Hematopoietic multipotent progenitor cell treated with erythropoietin and hydrocortisone succinate and interleukin-3 and kit ligand, for 4 days (in vitro differentiated cells): ENCODE measurements at regions not wholly inside any gene's neighbourhood (a gene's known extent, or its start where the extent isn't known, plus 50 kb on each side); places are given as distances from the start of the nearest gene placed in this dataset.
A peak's percentile ranks its signal among the peaks of the same experiment; 100 is the strongest.

Source experiments
- DNase-seq: peaks from one replicate; pipeline ENCODE4 v3.0.0-alpha.2; 2015

DNA sequence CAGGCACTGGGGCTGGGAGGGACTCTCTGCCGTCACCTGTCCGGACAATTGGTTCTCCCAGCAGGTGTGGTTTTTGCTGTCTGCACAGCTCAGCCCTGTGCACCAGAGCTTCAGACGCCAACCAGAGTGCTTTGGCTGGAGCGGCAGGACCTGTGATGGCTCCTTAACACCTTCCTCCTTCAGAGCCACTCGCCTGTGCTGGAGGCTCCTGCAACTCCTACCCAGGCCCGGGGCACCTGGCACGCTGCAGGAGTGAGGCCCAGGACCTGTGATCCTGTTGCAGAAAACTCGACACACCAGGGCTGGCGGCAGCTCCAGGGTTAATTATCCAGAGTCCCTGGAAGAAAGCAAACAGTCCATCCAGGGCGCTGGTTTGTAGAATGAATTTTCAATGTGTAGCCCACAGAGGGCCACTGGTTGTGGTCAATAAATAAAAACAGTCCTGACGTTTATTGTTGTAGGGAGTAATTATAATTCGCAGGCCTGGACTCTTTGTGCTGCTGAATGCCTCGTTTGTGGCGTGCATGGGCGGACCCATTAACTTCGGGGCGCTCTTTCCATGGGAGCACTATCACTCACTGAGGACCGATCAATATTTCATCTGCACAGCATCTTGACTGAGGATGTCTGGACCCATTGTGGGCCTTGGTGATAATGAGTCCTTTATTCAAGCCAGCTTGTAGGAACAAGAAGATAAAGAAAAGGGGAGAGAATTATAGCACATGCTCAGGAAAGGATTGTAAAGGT is 339.7 kb upstream of the IRX4 start:
- DNase-seq: no peak

DNA sequence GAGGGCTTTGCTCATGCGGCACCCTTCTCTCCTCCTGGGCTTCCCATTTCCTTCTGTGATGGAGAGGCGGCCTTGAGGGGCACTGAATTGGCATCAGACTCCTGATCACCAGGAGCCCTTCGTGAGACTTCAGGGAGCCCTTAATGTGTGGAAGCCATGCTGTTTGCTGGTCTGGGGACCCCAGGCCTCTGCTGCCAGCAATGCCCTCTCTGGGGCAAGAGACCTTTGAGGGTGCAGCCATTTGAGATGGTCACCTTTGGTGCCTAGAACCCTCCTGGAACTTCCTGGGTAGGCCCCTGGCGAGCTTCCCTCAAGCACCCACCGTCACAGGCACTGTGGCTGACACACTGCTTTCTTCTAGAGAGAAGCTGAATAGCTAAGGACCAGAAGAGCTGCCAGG is 338.7 kb upstream of the IRX4 start:
- DNase-seq: no peak

DNA sequence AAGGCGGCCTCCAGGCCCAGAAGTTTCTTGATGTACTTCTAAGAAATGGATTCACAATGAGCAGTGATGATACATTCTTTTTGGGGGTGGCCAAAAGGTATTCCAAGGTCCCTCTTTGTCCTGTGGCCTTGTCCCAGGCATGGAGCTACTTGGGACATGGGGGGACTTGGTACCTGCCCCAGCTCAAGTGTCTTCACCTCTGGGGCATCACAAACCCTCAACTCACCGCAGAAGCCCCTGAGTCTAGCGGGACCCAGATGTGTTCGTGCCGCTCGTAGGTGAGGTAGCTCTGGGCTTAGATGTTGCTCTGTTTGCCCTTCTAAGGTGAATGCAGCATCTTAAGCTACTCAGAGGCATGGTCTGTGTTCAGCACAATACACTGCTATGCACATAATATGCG is 338.0 kb upstream of the IRX4 start:
- no peak for DNase-seq

- DNase-seq: no peak
These were observed 336.5 kb upstream of the IRX4 start for GRCh38 chr5:2219149-2219776.

DNA sequence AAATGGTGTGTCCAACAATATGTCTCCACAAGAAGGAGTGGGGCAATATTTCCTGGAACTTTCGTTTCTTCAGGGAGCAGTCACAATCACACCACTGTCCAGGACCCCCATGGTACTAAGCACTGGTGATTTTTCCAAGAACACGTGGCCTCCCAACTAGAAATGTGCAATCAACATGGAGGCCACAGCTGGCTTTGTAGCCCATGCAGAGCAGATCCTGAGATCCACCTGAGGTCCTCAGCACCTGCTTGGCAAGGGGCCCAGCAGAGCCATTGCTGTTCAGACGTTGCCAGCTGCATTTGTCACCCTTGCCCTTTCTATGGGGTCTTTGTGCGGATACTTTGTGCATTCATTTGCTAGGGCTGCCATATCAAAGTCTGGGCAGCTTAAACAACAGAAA is 334.5 kb upstream of the IRX4 start:
- no peak for DNase-seq

DNA sequence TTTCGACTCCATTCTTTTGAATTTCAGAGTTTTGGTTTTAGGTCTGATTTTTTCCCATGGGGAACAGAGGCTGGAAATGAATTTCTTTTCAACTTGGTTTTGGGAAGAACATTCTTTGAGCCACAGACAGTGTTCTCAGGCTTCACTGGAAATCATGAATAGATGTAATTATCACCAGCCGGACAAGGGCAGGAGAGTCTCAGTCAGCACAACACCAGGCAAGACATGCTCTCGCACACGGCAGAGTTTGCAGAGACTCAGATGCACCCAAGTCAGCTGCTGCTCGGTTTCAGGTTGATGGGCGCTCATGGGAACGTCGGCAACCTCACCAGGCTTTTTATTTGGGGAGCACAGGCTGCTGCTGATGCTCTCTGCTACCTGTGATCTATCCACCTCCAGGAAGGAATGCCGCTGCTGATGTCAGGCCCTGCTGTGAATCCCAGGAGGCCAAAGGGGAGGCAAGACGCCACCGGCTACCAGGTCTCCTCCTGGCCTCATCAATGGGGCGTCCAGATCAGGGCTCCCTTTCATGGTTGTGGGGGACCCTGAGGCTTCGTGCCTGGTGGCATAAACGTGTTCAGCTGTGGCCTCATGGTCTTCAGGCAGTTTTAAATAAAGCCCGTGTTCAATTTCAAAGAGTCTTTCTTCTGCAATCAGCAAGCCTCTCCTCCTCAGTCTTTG is 332.3 kb upstream of the IRX4 start:
- DNase-seq: no peak

GRCh38 chr5:2213121-2213730 is 330.5 kb upstream of the IRX4 start:
- DNase-seq: no peak

- no peak for DNase-seq
These were observed 329.8 kb upstream of the IRX4 start for GRCh38 chr5:2212481-2212880.

DNA sequence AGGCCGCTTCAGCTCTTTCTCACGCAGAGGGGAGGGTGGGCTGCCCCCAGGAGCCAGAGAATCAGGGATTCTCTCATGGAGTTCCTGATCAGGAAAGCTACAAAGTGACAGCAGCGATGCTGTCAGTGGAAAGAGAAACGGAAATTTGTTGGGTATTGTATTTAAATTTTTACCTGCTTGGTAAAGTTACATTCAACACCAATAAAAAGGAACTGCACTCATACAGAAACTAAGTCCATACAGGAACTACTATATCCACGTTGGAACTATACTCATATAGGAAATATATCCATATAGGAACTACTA is 325.5 kb upstream of the IRX4 start:
- no peak for DNase-seq

- peak; percentile 8 for DNase-seq
These were observed 324.9 kb upstream of the IRX4 start for GRCh38 chr5:2207416-2208238.

DNA sequence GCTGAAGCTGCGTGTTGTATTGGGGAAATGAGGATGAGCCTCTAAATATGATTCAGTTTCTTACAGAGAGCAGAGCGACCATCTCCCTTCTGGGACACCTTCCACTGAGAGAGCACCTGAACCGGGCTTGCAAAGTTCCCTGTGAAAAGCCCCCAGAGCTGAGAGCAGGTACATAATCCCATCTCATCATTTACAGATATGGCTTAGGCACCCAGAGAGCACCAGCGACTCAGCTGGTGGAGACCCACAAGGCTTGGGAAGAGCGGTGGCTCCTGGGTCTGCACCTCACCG is 324.3 kb upstream of the IRX4 start:
- no peak for DNase-seq

DNA sequence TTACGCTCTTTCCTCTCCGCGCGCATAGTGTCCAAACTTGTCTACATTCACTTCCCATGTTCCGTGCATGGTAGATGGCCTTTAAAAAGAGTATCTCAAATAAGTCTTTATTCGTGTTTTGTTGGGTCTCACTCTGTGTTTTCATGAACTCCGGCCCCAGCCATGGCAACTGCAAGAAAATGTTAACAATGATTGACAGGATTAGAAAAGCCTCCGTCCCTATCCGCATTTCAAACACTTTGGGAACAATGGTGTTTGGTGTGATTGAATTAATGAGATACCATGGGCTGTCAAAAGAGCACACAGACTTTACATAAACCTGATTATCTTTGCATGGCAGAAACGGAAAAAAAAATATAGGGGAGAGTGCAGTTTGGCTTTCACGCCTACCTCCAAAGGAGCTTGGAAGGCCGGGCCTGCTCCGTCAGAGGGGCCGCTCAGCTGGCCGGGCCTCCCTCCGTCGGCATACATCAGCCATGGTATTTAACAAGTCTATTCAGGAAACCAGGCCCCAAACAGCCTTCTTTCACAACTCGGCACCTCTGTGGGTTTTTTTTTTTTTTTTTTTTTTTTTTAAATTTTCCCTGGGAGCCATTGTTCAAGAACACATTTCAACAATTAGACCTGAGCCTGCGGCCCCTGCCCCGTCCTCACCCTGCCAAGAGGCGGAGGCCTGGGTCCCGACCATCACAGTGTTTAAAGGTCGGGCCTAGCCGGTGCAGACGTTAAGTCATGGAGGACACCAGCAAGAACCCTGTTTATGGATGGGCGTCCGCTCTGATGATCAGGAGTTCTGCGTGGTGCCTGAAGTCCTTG is 323.8 kb upstream of the IRX4 start:
- DNase-seq: no peak

DNA sequence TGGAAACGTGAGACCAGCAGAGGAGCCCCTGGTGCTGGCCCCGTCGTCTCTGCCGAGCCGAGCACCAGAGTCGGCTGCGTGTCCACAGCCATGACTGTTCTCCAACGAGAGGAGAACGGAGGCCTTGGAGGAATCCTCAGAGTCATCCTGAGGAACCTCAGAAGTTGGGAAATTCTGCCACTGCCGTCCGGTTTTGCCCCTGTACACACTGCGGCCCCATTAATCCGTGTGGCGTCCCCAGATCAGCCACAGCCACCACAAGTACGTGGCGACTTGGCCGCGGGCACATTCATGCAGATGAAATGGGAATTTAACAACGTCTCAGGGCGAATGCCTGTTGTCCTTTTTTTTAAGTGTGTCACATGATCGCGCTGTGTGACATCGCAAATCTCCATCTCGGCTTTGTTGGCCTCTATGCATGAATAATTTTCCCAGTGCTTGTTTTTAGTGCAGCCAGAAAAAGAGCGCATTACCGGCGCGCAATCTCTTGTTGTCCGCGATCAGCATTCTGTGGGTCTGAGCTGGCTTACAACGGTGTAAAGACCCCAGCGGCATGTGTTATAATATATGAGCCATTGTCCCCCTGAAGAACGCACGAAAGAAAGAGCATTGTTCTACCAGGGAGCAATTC is 323.0 kb upstream of the IRX4 start:
- no peak for DNase-seq

DNA sequence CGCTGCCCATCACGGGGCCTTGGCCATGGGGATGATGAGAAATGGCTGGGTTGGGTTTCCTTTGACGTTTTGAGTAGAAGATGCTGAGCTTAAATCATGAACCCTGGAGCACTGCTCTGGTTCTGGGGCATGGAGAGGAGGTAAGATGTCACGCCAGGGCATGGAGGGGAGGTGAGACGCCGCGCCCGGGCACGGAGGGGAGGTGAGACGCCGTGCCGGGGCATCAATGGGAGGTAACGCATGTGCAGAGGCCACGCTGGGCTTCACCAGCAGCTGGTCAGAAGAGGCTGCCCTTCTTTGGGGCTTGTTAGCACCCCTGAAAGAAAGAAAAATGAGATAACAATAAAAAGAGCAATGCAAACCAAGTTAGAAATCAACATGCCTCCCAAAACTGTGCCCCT is 322.5 kb upstream of the IRX4 start:
- DNase-seq: no peak

DNA sequence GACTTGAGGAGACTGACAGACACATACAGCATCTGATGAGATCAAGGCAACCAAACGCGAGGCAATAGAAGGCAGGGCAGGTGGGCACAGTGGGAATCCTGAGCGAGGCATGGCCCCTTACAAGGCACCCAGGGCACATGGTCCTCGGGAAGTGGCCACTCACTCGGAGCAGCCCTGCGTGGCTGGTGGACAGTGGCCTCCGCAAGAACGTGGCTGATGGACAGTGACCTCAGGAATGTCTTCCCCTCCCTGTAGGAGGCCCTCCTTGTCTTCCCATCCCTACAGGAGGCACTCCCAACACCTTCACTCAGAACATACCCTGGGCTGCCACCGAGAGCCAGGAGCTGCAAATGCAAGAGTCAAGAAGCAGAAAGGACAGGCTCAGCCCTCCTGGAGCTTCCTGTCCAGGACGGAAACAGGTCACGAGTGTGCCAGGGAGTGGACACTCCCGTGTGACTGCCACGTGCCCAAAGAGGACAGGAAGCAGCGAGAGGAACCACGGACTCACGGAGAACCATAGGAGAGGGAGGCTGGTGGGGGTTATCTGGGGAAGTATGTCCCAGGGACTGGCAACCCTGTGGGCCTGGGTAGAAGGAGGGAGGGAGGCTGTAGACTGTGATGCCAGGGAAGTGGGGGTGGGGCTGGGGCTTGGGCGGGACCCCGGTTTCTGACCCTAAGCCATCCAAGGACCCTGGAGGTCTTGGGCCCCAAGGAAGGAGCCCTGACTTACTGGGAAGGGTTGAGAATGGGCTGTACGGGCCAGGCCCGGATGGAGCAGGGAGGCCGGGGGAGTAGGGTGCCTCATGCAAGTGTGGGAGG is 321.9 kb upstream of the IRX4 start:
- no peak for DNase-seq

- no peak for DNase-seq
These were observed 321.0 kb upstream of the IRX4 start for GRCh38 chr5:2203774-2204173.

DNA sequence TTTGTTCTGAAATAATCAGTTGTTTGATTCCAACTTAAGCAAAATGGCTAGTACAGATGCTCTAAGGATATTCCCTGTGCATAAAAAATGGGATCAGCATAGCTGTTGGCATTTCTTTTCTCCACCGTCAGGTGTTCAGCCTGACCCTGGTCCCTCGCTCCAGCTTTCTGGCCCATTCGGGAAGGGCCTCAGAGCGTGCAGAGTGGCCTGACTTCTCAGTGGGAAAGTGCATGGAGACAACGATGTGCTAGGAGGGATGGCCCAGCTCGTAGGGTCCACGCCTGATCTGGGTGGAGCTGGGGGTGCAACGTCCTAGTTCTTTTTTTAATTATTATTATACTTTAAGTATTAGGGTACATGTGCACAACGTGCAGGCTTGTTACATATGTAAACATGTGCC is 319.1 kb upstream of the IRX4 start:
- DNase-seq: no peak

GRCh38 chr5:2201421-2201820 is 318.7 kb upstream of the IRX4 start:
- no peak for DNase-seq

DNA sequence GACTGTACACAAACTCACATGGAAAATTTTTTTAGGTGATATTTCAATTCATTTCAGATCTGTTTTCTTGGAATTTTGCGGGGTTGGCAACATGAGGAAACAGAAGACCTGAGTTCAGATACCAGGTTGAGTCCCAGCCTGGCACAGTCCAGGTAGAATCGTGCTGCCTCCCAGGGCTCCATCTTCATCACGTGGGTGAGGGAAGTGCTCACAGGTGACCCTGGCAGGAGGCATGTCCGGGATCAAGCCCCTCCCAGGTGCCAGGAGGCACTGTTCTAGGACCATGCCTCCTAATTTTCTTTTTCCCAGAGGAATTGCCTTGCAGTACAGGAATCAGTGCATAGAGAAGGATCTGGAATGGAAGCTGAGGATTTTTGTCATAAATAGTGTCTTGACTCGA is 318.3 kb upstream of the IRX4 start:
- no peak for DNase-seq

DNA sequence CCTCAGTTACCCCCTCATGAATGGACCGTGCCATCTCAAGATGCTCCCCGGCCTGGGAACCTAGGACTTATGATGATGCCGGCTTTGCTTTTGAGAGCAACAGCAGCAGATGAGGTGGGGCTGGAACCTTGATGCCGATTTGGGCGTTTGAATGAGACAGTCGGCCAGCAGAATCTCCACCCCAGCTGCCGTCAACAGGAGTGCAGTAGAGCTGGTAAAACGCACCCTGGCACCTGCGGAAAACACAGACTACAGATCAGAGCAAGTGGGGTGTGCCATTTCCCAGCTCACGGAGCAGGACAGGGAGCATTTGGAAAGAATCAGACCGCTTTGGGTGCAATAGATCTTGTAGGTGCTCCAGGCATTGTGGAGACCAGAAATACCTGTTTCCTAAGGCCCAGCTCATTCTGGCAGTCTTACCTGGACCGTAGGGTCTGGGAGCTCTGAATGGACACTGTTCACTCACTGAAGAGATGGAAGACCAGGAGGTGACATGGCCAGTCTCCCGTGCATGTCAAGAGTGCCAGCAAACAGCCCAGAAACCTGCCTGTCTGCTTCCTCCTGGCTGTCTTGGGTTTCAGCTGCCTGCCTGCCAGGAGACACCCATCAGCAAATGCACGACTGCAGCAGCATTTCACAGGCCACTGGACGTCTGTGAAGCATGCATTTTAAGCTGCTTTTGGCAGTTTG is 317.7 kb upstream of the IRX4 start:
- no peak for DNase-seq

GRCh38 chr5:2199697-2200096 is 317.0 kb upstream of the IRX4 start:
- DNase-seq: no peak
